ENCODE measurements at regions not wholly inside any gene's neighbourhood (a gene's known extent, or its start where the extent isn't known, plus 50 kb on each side); places are given as distances from the start of the nearest gene placed in this dataset.
"Not testable (repeated sequence)": the region's sequence is repeated elsewhere in the genome, so short reads cannot be mapped to it uniquely, and the experiment has no call there.

DNA sequence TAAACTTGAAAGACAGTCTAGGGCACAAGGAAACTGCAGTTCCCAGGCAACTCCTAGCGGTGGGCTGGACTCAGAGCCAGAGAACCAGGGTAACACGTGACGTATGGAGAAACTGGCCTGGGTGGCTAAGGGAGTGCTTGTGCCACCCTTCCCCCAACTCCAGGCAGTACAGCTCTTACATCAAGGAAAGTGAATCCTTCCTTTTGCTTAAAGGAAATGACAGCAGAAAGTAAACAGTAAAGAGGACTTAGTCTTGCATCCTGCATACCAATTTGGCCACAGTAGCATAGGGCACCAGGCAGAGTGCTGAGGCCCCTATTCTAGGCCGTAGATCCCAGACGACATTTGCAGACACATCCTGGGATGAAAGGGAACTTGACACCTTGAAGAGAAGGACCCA lies 322.8 kb downstream of the CD109 start:
- DNase-seq: no peak

DNA sequence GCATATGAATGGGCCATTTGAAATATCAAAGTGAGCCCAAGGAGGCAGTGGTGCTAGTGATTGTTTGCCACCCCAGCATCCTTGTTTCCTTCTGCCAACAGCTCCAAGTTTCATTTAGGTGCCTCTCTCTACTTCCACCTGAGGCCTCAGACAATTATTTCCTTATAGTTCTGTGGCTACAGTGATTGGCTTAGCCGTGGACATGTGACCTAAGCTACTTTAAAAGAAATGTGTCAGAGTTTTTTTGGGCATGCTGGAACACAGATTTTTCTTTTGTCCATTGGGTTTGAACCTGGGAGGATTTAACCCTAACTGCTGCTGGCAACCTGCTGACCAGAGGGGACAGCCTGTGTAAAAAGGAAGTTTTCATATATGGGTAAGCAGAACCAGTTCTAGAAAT lies 319.4 kb downstream of the CD109 start:
- DNase-seq: no peak

DNA sequence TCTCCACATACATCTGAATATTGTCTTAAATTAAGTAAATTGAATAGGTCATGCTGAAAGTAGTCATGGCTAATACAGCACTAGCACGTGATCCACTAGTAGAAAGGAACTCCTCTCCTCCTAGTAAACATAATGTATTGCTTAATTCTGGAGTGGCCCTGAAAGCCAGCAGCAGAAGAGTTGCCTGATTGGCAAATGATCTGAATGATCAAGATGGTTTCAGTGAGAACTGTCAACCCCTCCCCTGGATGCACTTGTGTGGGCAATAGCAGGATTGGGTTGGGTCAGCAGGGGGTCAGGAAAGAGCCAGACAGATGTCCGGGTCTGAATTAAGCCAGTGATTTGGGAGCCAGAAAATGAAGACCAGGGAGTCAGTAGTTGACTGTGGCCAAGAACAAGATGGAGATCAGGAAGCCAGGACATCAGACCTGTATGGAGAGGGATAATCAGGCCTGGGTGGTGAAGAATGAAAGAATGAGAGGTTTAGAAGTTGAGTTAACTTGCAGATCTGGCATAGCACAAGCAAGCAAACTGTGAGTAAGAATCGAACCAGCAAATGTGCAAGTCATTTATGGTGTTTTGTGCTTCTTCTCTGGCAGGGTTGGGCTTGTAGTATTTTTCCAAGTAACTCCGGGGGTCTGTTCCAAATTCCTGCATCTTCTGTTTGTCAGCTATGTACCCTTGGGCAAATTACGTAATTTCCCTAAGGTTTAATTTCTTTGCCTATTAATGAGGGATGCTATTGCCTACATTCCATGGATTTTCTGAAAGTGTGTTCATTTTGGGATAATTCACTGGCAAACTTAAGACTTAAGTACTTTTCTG lies 304.9 kb downstream of the CD109 start:
- no peak for DNase-seq

DNA sequence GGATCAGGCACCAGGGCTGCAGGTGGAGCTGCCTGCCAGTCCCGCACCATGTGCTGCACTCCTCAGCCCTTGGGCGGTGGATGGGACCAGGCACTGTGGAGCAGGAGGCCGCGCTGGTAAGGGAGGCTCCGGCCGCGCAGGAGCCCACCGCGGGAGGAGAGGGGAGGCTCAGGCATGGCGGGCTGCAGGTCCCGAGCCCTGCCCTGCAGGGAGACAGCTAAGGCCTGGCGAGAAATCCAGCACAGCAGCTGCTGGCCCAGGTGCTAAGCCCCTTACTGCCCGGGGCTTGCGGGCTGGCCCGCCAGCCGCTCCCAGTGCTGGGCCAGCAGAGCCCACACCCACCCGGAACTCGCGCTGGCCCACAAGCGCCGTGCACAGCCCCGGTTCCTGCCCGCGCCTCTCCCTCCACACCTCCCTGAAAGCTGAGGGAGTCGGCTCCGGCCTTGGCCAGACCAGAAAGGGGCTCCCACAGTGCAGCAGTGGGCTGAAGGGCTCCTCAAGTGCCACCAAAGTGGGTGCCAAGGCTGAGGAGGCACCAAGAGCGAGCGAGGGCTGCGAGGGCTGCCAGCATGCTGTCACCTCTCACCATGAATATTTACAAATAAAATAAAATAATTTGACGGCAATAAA lies 294.7 kb downstream of the CD109 start:
- DNase-seq: not testable (repeated sequence)

DNA sequence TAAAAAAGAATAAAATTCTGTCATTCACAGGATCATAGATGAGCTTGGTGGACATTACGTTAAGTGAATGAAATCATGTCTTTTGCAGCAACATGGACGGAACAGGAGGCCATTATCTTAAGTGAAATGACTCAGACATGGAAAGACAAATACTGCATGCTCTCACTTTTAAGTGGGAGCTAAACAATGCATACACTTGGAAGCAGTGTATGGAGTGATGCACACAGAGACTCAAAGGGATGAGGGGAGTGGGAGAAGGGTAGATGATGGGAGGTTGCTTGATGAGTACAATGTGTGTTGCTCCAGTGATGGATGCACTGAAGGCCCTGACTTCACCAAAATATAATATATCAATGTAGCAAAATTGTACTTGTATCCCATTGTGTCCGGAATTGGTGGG lies 293.4 kb downstream of the CD109 start:
- no peak for DNase-seq

DNA sequence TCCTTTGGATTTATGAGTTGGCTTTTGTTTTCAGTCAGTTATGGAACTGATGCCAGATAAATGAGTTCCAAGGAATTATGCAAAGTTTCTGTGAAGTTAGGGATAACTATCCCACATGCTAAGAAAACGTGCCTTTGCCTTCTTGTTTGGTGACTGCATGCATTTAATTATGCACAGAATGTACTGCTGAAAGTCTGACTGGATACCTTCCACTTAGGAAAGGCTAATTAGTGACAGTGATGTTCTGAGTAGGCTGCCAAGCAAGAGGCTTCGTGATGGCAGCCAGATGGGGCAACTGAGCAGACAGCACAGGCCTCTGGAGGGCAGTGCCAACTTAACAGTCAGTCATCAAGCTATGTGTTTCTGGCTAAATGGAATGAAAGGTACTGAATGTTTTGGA lies 289.9 kb downstream of the CD109 start:
- no peak for DNase-seq

DNA sequence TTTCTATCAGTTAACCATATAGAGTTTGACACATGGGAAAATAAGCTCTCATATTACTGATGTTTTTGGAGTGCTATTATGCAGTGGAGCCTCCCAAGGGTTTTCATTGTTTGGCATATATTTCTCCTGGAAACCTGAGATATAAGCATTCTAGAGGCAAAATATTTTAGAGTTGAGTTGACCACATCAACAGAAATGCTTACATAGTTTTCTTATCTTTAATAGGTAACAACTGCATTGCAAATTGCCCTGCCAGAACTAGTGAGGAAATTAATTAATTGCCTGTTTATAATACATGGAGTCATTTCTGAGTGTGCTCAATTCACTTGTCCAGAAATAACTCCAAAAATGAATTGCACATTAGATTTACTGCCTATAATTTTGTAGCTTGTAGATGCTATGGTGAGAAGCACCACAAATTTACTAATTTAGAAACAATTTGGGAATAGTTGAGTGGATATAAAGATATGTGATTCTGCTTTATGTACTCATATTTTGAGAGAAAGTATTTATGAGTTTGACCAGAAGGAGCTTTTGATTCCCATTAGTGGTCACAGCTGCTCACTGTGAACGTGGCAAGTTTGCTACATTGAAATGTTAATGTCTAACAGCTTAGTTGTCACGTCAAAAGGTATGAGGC lies 288.7 kb downstream of the CD109 start:
- DNase-seq: no peak

DNA sequence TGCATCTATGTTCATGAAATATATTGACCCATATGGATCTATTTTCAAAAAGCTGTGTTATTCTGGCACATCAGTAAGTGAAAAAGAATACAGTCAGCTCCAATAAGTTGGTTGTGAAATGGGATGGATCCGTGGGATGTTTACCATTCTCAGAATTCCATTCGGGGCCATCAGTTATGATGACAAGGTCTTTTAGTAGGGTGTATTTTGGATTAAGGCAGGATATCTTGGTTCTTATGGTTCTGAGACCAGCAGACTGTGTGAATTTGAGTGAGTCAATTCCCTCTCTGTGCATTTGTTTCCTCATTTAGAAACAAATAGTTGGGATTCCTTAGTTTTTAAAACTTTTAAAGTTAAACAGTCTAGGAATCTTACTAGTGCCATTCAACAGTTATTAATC lies 287.4 kb downstream of the CD109 start:
- no peak for DNase-seq

DNA sequence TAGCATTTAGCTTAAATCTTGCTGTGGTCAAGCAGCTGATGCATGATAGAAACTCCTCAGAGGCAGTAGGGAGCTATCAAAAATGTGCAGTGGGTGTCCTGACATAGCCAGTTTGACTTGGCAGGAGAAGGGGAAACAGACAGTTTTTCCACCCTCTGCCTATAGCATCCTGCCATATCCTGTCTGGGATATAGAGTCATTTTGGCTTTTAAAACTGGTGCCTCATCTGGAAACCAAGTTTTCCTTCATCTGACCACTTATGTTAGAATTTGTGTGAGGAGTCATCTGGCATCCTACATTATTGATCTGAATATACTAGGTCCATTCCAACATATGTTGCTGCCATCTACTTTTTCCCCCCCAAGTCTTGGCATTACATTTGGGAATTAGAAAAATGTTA lies 284.1 kb downstream of the CD109 start:
- no peak for DNase-seq

DNA sequence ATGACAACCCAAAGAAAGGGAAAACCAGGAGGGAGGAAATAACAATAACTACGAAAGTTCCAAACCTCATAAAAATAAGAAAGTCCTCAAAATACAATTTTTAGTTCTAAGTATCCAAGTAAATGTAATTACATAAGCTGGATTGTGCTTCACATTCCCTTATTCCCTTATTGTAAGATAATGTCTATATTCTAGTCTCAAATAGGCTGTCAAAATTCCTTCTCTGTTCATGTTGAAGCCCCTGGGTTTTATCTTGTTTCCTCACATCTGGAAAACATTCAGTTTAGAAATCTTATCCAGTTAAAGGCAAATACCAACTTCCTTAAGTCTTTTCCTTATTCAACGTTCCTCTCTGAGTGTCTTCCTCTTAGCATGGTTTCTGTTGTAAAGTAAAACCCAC lies 282.3 kb downstream of the CD109 start:
- DNase-seq: no peak

DNA sequence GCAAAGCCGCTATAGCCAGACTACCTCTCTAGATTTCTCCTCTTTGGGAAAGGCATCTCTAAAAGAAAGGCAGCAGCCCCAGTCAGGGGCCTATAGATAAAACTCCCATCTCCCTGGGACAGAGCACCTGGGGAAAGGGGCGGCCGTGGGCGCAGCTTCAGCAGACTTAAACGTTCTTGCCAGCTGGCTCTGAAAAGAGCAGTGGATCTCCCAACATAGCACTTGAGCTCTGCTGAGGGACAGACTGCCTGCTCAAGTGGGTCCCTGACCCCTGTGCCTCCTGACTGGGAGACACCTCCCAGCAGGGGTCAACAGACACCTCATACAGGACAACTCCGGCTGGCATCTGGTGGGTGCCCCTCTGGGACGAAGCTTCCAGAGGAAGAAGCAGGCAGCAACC lies 276.5 kb downstream of the CD109 start:
- not testable (repeated sequence) for DNase-seq

DNA sequence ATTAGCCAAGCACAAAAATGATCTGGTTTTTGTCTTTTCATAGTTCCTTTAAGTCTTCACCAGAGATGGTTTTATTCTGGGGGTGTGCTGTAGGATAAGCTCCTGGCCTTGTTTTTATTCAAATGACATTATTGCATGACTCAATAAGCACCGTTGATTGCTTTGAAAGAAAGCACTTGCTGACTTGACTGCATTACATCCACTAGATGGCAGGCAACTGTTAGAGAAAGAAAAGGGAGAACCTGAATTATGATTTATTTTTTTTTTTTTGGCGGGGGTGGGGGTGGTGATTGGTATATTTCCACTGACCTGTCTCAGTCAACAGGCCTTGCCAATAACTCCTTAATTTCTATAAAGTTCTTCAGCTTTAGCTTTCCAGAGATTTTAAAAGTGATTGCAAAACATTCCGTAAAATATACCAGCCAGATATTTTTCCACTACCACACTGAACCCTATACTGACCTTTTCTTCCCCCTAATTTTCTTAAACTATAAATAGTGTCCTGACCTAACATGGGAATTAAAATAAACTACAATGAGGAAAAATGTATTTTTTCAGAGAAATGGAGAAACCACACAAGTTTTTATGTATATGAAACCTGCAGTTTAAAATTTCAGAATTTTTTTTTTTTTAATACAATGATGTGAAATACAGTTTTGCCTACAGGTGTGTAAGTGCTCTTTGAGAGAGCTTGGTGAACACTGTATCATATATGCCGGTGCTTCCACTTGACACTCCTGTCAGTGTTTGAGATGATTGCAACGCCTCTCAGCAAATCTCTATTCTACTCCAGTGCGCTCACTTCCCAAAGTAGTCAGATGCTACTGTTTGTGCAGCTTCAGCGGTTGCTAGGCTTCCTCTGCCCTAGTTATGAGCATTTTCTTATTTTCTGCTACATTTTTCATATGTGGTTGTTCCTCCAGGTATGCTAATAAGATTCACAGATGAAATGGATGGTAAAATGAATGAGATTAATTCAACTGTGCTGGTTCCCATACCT lies 274.3 kb downstream of the CD109 start:
- peak; percentile 24 for DNase-seq

DNA sequence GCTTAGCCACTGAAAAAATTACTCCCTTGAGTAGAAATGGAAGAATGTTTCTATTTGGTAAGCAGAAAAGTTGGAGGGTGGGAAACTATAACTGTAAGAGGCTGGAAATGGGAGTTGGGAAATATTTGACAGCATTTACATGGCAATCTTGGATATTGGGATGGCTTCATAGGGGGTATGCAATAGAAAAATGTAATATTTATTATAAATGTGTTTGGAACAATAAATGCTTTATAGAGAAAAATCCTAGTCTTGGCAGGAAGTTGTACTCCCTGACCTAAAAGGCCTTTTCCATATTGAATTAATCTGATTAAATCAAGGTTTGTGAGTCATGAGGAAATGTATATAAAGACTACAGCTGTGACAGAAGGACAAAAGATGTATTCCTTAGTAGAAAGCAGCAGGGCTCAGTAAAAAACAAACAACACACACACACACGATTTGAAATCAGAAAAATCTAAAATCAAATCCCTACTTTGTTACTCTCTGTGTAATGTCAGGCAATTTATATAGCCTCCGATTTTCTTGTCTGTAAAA lies 272.3 kb downstream of the CD109 start:
- DNase-seq: no peak

DNA sequence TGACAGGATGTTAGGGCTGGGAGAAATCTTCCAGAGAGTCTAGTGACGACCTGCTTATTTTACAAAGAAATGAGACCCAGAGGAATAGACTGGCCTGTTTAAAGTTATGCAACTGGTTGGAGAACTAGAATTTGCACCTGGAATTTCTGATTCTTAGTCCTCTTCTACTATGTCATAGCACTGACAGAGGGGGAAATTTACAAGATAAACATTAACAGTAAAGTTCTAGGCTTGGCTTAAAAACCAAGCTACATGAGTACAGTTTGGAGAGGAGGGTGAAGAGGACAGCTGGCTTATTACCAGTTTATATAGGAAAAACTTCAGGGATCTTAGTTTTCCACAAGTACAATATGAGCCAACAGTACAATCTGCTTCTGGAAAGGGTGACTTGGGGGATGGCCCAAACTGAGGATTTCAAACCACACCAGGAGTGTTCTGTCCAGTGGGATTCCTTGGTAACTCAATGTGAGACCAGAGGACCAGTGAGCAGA lies 269.6 kb downstream of the CD109 start:
- no peak for DNase-seq

DNA sequence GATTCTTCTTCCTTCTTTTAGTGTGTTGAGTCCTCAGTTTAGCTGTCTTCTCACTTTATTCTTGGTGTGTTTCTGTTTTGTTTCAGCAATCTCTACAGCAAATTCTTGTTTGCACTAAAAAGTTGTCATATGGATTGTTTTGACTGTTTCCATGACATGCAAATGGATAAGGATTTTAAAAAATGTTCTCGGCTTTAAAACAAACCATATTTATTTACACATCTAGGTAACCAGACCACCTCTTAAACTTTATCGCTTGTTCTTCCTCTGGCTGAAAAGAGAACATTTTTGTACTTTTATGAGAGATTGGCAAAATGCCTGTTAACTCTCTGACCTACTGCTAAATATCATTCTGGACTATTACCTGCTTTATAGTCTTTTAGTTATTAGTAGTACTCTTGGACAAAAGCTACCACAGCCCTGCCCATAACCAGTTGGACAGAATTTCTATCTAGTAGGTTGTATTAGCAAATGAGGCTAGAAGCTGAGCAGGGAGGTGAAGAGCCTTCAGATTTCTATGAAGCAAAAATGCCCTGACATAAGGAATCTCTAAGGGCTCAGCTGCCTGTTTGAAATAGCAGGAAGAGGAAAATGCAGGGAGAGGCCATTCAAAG lies 268.3 kb downstream of the CD109 start:
- no peak for DNase-seq

DNA sequence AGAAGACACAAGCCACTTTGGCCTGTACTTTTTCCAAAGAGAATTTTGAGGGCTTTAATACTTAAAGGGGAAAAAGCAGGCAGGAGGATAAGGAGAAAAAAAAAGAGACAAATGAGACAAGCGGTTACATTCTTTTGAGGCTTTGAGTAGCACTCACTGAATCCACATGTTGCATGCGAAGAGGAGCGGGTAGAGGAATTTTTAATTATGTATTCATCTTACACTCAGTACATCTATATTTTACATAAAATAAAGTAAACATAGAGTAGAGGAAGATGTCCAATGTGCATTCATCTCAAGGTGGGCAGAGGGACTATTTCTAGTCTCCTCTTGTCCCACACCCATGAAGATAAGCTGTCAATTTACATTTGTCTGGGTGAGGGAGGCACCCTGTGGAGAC lies 266.9 kb downstream of the CD109 start:
- DNase-seq: no peak

DNA sequence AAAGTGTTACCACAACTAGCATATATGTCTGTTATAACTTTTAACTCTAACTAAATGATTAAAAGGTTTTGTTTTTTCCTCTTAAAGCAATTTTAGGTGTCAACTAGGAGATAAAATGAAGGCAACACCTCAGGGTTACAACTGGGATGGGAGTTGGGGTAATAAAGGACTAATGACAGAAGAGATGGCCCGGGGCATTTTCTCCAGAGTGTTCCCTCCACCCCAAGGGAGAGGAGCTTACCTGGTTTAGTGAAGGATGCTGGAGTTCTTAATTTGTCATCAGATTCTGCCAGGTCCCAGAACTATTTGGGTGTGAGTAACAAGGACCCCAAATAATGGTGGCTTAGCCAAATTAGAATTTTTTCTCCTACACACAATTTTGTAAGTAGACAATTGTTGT lies 260.3 kb downstream of the CD109 start:
- no peak for DNase-seq

DNA sequence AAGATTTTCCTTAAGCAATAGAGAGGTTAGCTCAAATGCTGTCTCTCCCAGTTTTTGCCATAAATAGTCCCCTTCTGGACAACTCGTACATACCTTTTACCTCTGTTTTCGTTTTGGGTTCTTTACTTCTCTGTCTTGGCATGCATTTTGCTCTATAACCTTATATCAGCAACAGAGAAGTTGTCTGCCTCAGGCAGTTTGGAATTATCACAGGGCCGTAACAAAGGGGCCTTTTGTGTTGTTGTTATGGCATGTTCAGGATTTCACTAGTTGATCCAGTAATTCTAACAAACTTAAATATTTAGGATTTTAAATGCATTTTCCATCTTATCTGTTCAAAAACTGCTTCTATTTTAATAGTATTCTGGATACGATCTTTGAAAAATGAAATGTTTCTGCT lies 259.8 kb downstream of the CD109 start:
- DNase-seq: no peak

DNA sequence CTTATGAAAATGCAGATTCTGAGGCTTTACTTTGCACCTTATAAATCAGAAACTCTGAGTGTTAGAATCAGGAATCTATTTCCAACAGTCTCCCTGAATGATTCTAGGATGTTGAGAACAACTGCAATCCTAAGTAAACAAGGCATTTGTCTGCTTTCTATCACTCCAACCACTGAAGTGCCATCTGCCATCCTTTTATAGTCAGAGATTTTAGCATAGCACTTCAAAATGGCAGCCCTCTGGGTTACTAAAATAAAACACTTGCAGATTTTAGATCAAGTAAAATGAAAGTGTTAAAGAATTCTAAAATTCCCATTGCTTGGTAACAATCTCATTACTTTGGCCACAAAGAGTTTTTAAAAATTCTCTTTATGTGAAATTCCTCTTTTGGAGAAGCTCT lies 258.9 kb downstream of the CD109 start:
- DNase-seq: no peak

DNA sequence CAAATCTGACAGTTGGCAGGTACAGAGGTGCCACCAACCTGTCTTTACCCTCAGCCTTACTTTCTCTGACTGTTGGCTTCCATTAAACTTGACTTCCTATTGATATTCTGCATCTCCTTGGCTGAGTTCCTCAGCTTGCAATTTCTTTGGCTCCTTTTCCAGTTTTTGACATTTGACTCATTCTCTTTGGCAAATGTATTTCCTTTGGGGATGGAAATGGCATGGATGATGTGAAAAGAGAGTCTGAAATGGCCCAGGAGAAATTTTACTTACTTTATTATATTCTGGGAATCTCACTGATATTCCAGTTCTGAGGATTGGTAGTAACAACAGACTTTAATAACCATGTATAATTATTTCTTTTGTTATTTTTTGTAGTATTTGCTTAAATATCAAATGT lies 255.2 kb downstream of the CD109 start:
- no peak for DNase-seq

DNA sequence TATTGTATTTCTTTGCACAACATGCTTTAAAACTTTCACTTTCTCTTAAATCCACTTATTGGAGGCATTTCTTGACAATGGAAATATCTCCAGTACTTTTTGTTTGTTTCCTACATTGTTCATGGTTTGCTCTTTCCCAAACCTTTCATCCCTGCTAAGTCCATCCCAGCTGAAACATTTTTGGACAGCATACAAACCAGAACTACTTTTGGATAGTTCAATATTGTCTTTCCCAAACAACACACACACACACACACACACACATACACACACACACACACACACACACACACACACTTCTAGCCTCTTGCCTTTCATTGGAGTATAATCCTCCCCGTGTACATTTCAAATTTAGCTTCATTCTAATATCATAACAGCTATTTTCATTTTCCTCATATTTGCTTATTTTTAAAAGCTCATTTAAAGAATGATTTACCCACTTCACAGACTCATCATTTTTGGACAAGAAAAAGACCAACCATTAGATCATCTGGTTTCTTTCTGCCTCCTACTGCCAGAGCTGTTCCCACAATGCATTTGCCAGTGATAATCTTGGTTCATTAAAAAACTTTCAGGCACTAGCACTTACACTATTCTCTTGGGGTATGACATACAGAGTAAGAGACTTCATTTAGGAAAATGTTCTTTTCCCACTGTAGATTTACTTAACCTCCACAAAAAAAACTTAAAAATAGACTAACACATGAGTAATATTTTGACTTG lies 248.1 kb downstream of the CD109 start:
- no peak for DNase-seq
